Activated CD4-positive, alpha-beta memory T cell treated with anti-CD3 and anti-CD28 coated beads, Interleukin-2, amount 10 ng/mL, durations not matched to agents 7 days and 5 days (primary cell): ENCODE measurements at regions not wholly inside any gene's neighbourhood (a gene's known extent, or its start where the extent isn't known, plus 50 kb on each side); places are given as distances from the start of the nearest gene placed in this dataset.

Source experiments
- CTCF ChIA-PET: fragments of 350-600 bp; sonication (Branson Sonifier 250); formaldehyde crosslinking; loops from one replicate; lab custom pipeline; 2021; ENCODE audit warnings: antibody characterized with exemption, inconsistent platforms; lab: Charles Lee
- POLR2A ChIA-PET: fragments of 350-600 bp; sonication (Branson Sonifier 250); formaldehyde crosslinking; loops from one replicate; lab custom pipeline; 2021; ENCODE audit warnings: antibody characterized with exemption; lab: Charles Lee
- DNase-seq: peaks from one replicate; pipeline ENCODE4 v3.0.0-alpha.2; 2020
- H3K27ac Mint-ChIP-seq: one replicate; pipeline ENCODE4 v1.8.0; 2021; ENCODE audit warnings: mild to moderate bottlenecking, mixed read lengths
- H3K27me3 Mint-ChIP-seq: one replicate; pipeline ENCODE4 v1.8.0; 2021; ENCODE audit warnings: mixed read lengths
- H3K36me3 Mint-ChIP-seq: one replicate; pipeline ENCODE4 v1.8.0; 2021; ENCODE audit warnings: low read depth, mixed read lengths
- H3K4me1 Mint-ChIP-seq: one replicate; pipeline ENCODE4 v1.8.0; 2021; ENCODE audit warnings: mixed read lengths
- H3K4me3 Mint-ChIP-seq: one replicate; pipeline ENCODE4 v1.8.0; 2021; ENCODE audit warnings: mild to moderate bottlenecking, mixed read lengths
- H3K9me3 Mint-ChIP-seq: one replicate; pipeline ENCODE4 v1.8.0; 2021; ENCODE audit warnings: mixed read lengths

GRCh38 chr13:84413016-84413415 lies 530.7 kb upstream of the SLITRK1 start:
- Mint-ChIP-seq H3K36me3 (no peaks in the 10 kb centered on the region), H3K27ac (no peak overlapping the region), H3K9me3 (peaks cover 4% of the 10 kb centered on the region), H3K4me3 (no peak overlapping the region), H3K4me1 (no peaks in the 10 kb centered on the region), H3K27me3 (no peaks in the 10 kb centered on the region)
- no peak for DNase-seq
- ChIA-PET POLR2A (no interaction called here), CTCF (no interaction called here)

GRCh38 chr13:84405286-84405685 lies 523.0 kb upstream of the SLITRK1 start:
- CTCF ChIA-PET = no interaction called here
- Mint-ChIP-seq H3K4me1 (no peaks in the 10 kb centered on the region), H3K27ac (no peak overlapping the region), H3K27me3 (no peaks in the 10 kb centered on the region), H3K36me3 (no peaks in the 10 kb centered on the region), H3K9me3 (peaks cover 3% of the 10 kb centered on the region), H3K4me3 (no peak overlapping the region)
- DNase-seq = no peak
- POLR2A ChIA-PET = no interaction called here

- POLR2A ChIA-PET = no interaction called here
- Mint-ChIP-seq H3K27ac (no peak overlapping the region), H3K4me1 (no peaks in the 10 kb centered on the region)
Measured at GRCh38 chr13:84400706-84401105, 518.4 kb upstream of the SLITRK1 start.

GRCh38 chr13:84399320-84400085 lies 517.2 kb upstream of the SLITRK1 start:
- no peaks in the 10 kb centered on the region for H3K36me3 Mint-ChIP-seq
- no peak overlapping the region for H3K27ac Mint-ChIP-seq
- H3K9me3 Mint-ChIP-seq = peaks cover 2% of the 10 kb centered on the region

More at GRCh38 chr13:84400706-84401105, 518.4 kb upstream of the SLITRK1 start:
- no peak for DNase-seq
- H3K36me3 Mint-ChIP-seq = no peaks in the 10 kb centered on the region
- H3K4me3 Mint-ChIP-seq = no peak overlapping the region
- no peaks in the 10 kb centered on the region for H3K27me3 Mint-ChIP-seq
- H3K9me3 Mint-ChIP-seq = peaks cover 2% of the 10 kb centered on the region
- CTCF ChIA-PET = no interaction called here

GRCh38 chr13:84393981-84394625 lies 511.8 kb upstream of the SLITRK1 start:
- POLR2A ChIA-PET = no interaction called here
- H3K4me3 Mint-ChIP-seq = no peak overlapping the region

More at GRCh38 chr13:84399320-84400085, 517.2 kb upstream of the SLITRK1 start:
- no peaks in the 10 kb centered on the region for H3K4me1 Mint-ChIP-seq
- POLR2A ChIA-PET = no interaction called here
- CTCF ChIA-PET = no interaction called here
- no peaks in the 10 kb centered on the region for H3K27me3 Mint-ChIP-seq
- no peak overlapping the region for H3K4me3 Mint-ChIP-seq
- no peak for DNase-seq

GRCh38 chr13:84380866-84381265 lies 498.6 kb upstream of the SLITRK1 start:
- H3K9me3 Mint-ChIP-seq = peaks cover 3% of the 10 kb centered on the region
- POLR2A ChIA-PET = no interaction called here
- no peaks in the 10 kb centered on the region for H3K27me3 Mint-ChIP-seq
- CTCF ChIA-PET = no interaction called here
- H3K36me3 Mint-ChIP-seq = no peaks in the 10 kb centered on the region
- H3K27ac Mint-ChIP-seq = no peak overlapping the region
- H3K4me3 Mint-ChIP-seq = no peak overlapping the region
- no peaks in the 10 kb centered on the region for H3K4me1 Mint-ChIP-seq
- no peak for DNase-seq

More at GRCh38 chr13:84393981-84394625, 511.8 kb upstream of the SLITRK1 start:
- Mint-ChIP-seq H3K36me3 (no peaks in the 10 kb centered on the region), H3K27me3 (no peaks in the 10 kb centered on the region), H3K9me3 (no peaks in the 10 kb centered on the region), H3K27ac (no peak overlapping the region), H3K4me1 (no peaks in the 10 kb centered on the region)
- CTCF ChIA-PET = no interaction called here
- DNase-seq = no peak

- ChIA-PET POLR2A (no interaction called here), CTCF (no interaction called here)
- no peaks in the 10 kb centered on the region for H3K27me3 Mint-ChIP-seq
- no peaks in the 10 kb centered on the region for H3K36me3 Mint-ChIP-seq
- peaks cover 1% of the 10 kb centered on the region for H3K9me3 Mint-ChIP-seq
- no peak overlapping the region for H3K4me3 Mint-ChIP-seq
- no peak overlapping the region for H3K27ac Mint-ChIP-seq
- no peaks in the 10 kb centered on the region for H3K4me1 Mint-ChIP-seq
- no peak for DNase-seq
Measured at GRCh38 chr13:84377106-84377505, 494.8 kb upstream of the SLITRK1 start.

GRCh38 chr13:84366506-84366905 lies 484.2 kb upstream of the SLITRK1 start:
- Mint-ChIP-seq H3K9me3 (no peaks in the 10 kb centered on the region), H3K4me3 (no peak overlapping the region), H3K36me3 (no peaks in the 10 kb centered on the region), H3K4me1 (no peaks in the 10 kb centered on the region), H3K27ac (no peak overlapping the region), H3K27me3 (no peaks in the 10 kb centered on the region)
- POLR2A ChIA-PET = no interaction called here
- CTCF ChIA-PET = no interaction called here
- no peak for DNase-seq

GRCh38 chr13:84362777-84363176 lies 480.5 kb upstream of the SLITRK1 start:
- Mint-ChIP-seq H3K27me3 (no peaks in the 10 kb centered on the region), H3K4me1 (no peaks in the 10 kb centered on the region), H3K27ac (no peak overlapping the region), H3K4me3 (no peak overlapping the region), H3K36me3 (no peaks in the 10 kb centered on the region), H3K9me3 (no peaks in the 10 kb centered on the region)
- ChIA-PET POLR2A (no interaction called here), CTCF (no interaction called here)
- no peak for DNase-seq

GRCh38 chr13:84360822-84361221 lies 478.5 kb upstream of the SLITRK1 start:
- ChIA-PET POLR2A (no interaction called here), CTCF (no interaction called here)
- DNase-seq = no peak
- H3K27ac Mint-ChIP-seq = no peak overlapping the region
- no peaks in the 10 kb centered on the region for H3K4me1 Mint-ChIP-seq
- no peaks in the 10 kb centered on the region for H3K27me3 Mint-ChIP-seq
- H3K4me3 Mint-ChIP-seq = no peak overlapping the region
- no peaks in the 10 kb centered on the region for H3K9me3 Mint-ChIP-seq
- no peaks in the 10 kb centered on the region for H3K36me3 Mint-ChIP-seq

- Mint-ChIP-seq H3K27ac (no peak overlapping the region), H3K4me1 (no peaks in the 10 kb centered on the region)
Measured at GRCh38 chr13:84358601-84359000, 476.3 kb upstream of the SLITRK1 start.

GRCh38 chr13:84352946-84353345 lies 470.7 kb upstream of the SLITRK1 start:
- no peak for DNase-seq
- Mint-ChIP-seq H3K4me1 (no peaks in the 10 kb centered on the region), H3K27ac (no peak overlapping the region), H3K9me3 (no peaks in the 10 kb centered on the region), H3K36me3 (no peaks in the 10 kb centered on the region), H3K4me3 (no peak overlapping the region), H3K27me3 (no peaks in the 10 kb centered on the region)
- POLR2A ChIA-PET = no interaction called here
- CTCF ChIA-PET = no interaction called here

More at GRCh38 chr13:84358601-84359000, 476.3 kb upstream of the SLITRK1 start:
- POLR2A ChIA-PET = no interaction called here
- CTCF ChIA-PET = no interaction called here
- Mint-ChIP-seq H3K4me3 (no peak overlapping the region), H3K9me3 (no peaks in the 10 kb centered on the region), H3K36me3 (no peaks in the 10 kb centered on the region), H3K27me3 (no peaks in the 10 kb centered on the region)
- no peak for DNase-seq

GRCh38 chr13:84339456-84339855 lies 457.2 kb upstream of the SLITRK1 start:
- no peaks in the 10 kb centered on the region for H3K27me3 Mint-ChIP-seq
- DNase-seq = no peak
- ChIA-PET POLR2A (no interaction called here), CTCF (no interaction called here)
- no peaks in the 10 kb centered on the region for H3K9me3 Mint-ChIP-seq
- no peak overlapping the region for H3K4me3 Mint-ChIP-seq
- H3K36me3 Mint-ChIP-seq = no peaks in the 10 kb centered on the region
- H3K4me1 Mint-ChIP-seq = no peaks in the 10 kb centered on the region
- no peak overlapping the region for H3K27ac Mint-ChIP-seq

GRCh38 chr13:84332346-84332745 lies 450.1 kb upstream of the SLITRK1 start:
- no peaks in the 10 kb centered on the region for H3K27me3 Mint-ChIP-seq

More at GRCh38 chr13:84332346-84332745, 450.1 kb upstream of the SLITRK1 start:
- no peaks in the 10 kb centered on the region for H3K4me1 Mint-ChIP-seq
- no peak overlapping the region for H3K4me3 Mint-ChIP-seq
- CTCF ChIA-PET = no interaction called here
- H3K36me3 Mint-ChIP-seq = no peaks in the 10 kb centered on the region
- POLR2A ChIA-PET = no interaction called here
- no peak for DNase-seq
- no peak overlapping the region for H3K27ac Mint-ChIP-seq
- H3K9me3 Mint-ChIP-seq = no peaks in the 10 kb centered on the region
